Effector memory CD4-positive, alpha-beta T cell (primary cell): ENCODE measurements at regions not wholly inside any gene's neighbourhood (a gene's known extent, or its start where the extent isn't known, plus 50 kb on each side); places are given as distances from the start of the nearest gene placed in this dataset.
"Not testable (repeated sequence)": the region's sequence is repeated elsewhere in the genome, so short reads cannot be mapped to it uniquely, and the experiment has no call there.

Experiments
- DNase-seq, 3 donors: peaks; one replicate each; pipeline ENCODE4 v3.0.0-alpha.2; 2020
- H3K27ac ChIP-seq: 2 replicates; pipeline ENCODE4 v1.7.0; 2013; ENCODE audit warnings: mild to moderate bottlenecking, low read length, moderate library complexity; ENCODE audit not compliant: insufficient read depth, poor library complexity, severe bottlenecking
- H3K27me3 ChIP-seq: replicated peaks from 2 replicates; pipeline ENCODE4 v1.7.0; 2013; ENCODE audit warnings: mild to moderate bottlenecking, low read length; ENCODE audit not compliant: insufficient read depth, control insufficient read depth, poor library complexity, severe bottlenecking
- H3K36me3 ChIP-seq: 2 replicates; pipeline ENCODE4 v1.7.0; 2013; ENCODE audit warnings: mild to moderate bottlenecking, low read length, moderate library complexity; ENCODE audit not compliant: control insufficient read depth, insufficient read depth
- H3K4me1 ChIP-seq: 2 replicates; pipeline ENCODE4 v1.7.0; 2013; ENCODE audit warnings: low read length, mild to moderate bottlenecking; ENCODE audit not compliant: control insufficient read depth, insufficient read depth, poor library complexity, severe bottlenecking
- H3K4me3 ChIP-seq: 2 replicates; pipeline ENCODE4 v1.7.0; 2013; ENCODE audit warnings: low read length, low read depth, mild to moderate bottlenecking; ENCODE audit not compliant: insufficient read depth, poor library complexity, severe bottlenecking
- H3K9me3 ChIP-seq: 2 replicates; pipeline ENCODE4 v1.7.0; 2013; ENCODE audit warnings: mild to moderate bottlenecking, low read length, moderate library complexity; ENCODE audit not compliant: control insufficient read depth

- Histone ChIP-seq H3K27me3 (no peaks in the 10 kb centered on the region), H3K27ac (no peak overlapping the region), H3K9me3 (no peaks in the 10 kb centered on the region), H3K36me3 (no peaks in the 10 kb centered on the region), H3K4me3 (no peak overlapping the region), H3K4me1 (no peaks in the 10 kb centered on the region)
- DNase-seq: no peak
Observed at GRCh38 chr3:56960234-56960917, 100.1 kb upstream of the SPATA12 start.

GRCh38 chr3:56958879-56959278 is 101.6 kb upstream of the SPATA12 start:
- Histone ChIP-seq H3K4me3 (no peak overlapping the region), H3K9me3 (no peaks in the 10 kb centered on the region), H3K27me3 (no peaks in the 10 kb centered on the region), H3K36me3 (no peaks in the 10 kb centered on the region), H3K27ac (no peak overlapping the region), H3K4me1 (no peaks in the 10 kb centered on the region)
- no peak for DNase-seq

GRCh38 chr3:56957522-56957921 is 102.9 kb upstream of the SPATA12 start:
- DNase-seq: no peak
- Histone ChIP-seq H3K27ac (no peak overlapping the region), H3K36me3 (no peaks in the 10 kb centered on the region), H3K4me1 (no peaks in the 10 kb centered on the region), H3K27me3 (no peaks in the 10 kb centered on the region), H3K9me3 (no peaks in the 10 kb centered on the region), H3K4me3 (no peak overlapping the region)

- Histone ChIP-seq H3K27me3 (no peaks in the 10 kb centered on the region), H3K4me1 (no peaks in the 10 kb centered on the region), H3K4me3 (no peak overlapping the region), H3K36me3 (no peaks in the 10 kb centered on the region), H3K9me3 (no peaks in the 10 kb centered on the region), H3K27ac (no peak overlapping the region)
- DNase-seq: no peak
Observed at GRCh38 chr3:56956906-56957305, 103.6 kb upstream of the SPATA12 start.

GRCh38 chr3:56955492-56956111 is 104.9 kb upstream of the SPATA12 start:
- Histone ChIP-seq H3K27ac (no peak overlapping the region), H3K9me3 (no peaks in the 10 kb centered on the region), H3K4me3 (no peak overlapping the region), H3K4me1 (no peaks in the 10 kb centered on the region), H3K36me3 (no peaks in the 10 kb centered on the region), H3K27me3 (no peaks in the 10 kb centered on the region)
- DNase-seq: no peak

GRCh38 chr3:56954125-56954524 is 106.3 kb upstream of the SPATA12 start:
- Histone ChIP-seq H3K9me3 (no peaks in the 10 kb centered on the region), H3K27me3 (no peaks in the 10 kb centered on the region), H3K36me3 (no peaks in the 10 kb centered on the region), H3K4me1 (no peaks in the 10 kb centered on the region), H3K4me3 (no peak overlapping the region), H3K27ac (no peak overlapping the region)
- DNase-seq: no peak

- no peak overlapping the region for H3K4me3 ChIP-seq
- DNase-seq: no peak
Observed at GRCh38 chr3:56952846-56953245, 107.6 kb upstream of the SPATA12 start.

GRCh38 chr3:56952061-56952460 is 108.4 kb upstream of the SPATA12 start:
- Histone ChIP-seq H3K9me3 (no peaks in the 10 kb centered on the region), H3K27me3 (no peaks in the 10 kb centered on the region), H3K4me1 (no peaks in the 10 kb centered on the region), H3K4me3 (no peak overlapping the region), H3K27ac (no peak overlapping the region), H3K36me3 (no peaks in the 10 kb centered on the region)
- no peak for DNase-seq

More at GRCh38 chr3:56952846-56953245, 107.6 kb upstream of the SPATA12 start:
- H3K9me3 ChIP-seq: no peaks in the 10 kb centered on the region
- no peak overlapping the region for H3K27ac ChIP-seq
- no peaks in the 10 kb centered on the region for H3K36me3 ChIP-seq
- no peaks in the 10 kb centered on the region for H3K4me1 ChIP-seq
- H3K27me3 ChIP-seq: no peaks in the 10 kb centered on the region

GRCh38 chr3:56951366-56951765 is 109.1 kb upstream of the SPATA12 start:
- H3K4me1 ChIP-seq: no peaks in the 10 kb centered on the region
- DNase-seq: no peak
- no peaks in the 10 kb centered on the region for H3K9me3 ChIP-seq
- H3K27me3 ChIP-seq: no peaks in the 10 kb centered on the region
- no peaks in the 10 kb centered on the region for H3K36me3 ChIP-seq
- no peak overlapping the region for H3K27ac ChIP-seq
- H3K4me3 ChIP-seq: no peak overlapping the region

GRCh38 chr3:56945378-56945777 is 115.1 kb upstream of the SPATA12 start:
- not testable (repeated sequence) for H3K4me1 ChIP-seq, H3K27me3 ChIP-seq, H3K9me3 ChIP-seq, H3K27ac ChIP-seq, H3K4me3 ChIP-seq, DNase-seq, H3K36me3 ChIP-seq
